PC-9 (cell line): ENCODE measurements at regions not wholly inside any gene's neighbourhood (a gene's known extent, or its start where the extent isn't known, plus 50 kb on each side); places are given as distances from the start of the nearest gene placed in this dataset.

Experiments used
- BruUV-seq: library from RNA; stranded (reverse); fragments of 400-500 nt; replicated peaks from 2 replicates; lab custom pipeline; 2021; lab: Mats Ljungman, UMichigan
- CTCF ChIA-PET: fragments of 300-600 bp; sonication (Branson Sonifier 250); formaldehyde crosslinking; loops from one replicate; lab custom pipeline; 2022; ENCODE audit warnings: antibody characterized with exemption; lab: Charles Lee
- POLR2A ChIA-PET: fragments of 300-600 bp; sonication (Branson Sonifier 250); formaldehyde crosslinking; loops from one replicate; lab custom pipeline; 2022; ENCODE audit warnings: antibody characterized with exemption; ENCODE audit not compliant: unreplicated experiment; lab: Charles Lee
- DNase-seq, 2 experiments: peaks; one replicate each; pipeline versions ENCODE4 v3.0.0 to v3.0.0-alpha.2; 2015 to 2022; ENCODE audit warnings: mixed read lengths in 1 of 2
- H2AFZ ChIP-seq: fragments of 200-600 bp; sonication (generic); 2 replicates; pipeline ENCODE4 v1.8.1; 2017; ENCODE audit warnings: antibody characterized with exemption
- H3F3A ChIP-seq: fragments of 200-600 bp; sonication (generic); 2 replicates; pipeline ENCODE4 v1.8.1; 2017; ENCODE audit warnings: antibody characterized with exemption, mild to moderate bottlenecking, low read depth; ENCODE audit not compliant: insufficient read depth
- H3K27ac ChIP-seq: fragments of 200-600 bp; sonication (generic); 2 replicates; pipeline ENCODE4 v1.6.1; 2016; ENCODE audit warnings: mixed run types
- H3K27me3 ChIP-seq: fragments of 200-600 bp; sonication (generic); 2 replicates; pipeline ENCODE4 v1.6.1; 2016; ENCODE audit warnings: low read depth, mixed run types; ENCODE audit not compliant: insufficient read depth
- H3K36me3 ChIP-seq: fragments of 200-600 bp; sonication (generic); 2 replicates; pipeline ENCODE4 v1.6.1; 2016; ENCODE audit warnings: low read depth, mixed run types
- H3K4me1 ChIP-seq: fragments of 200-600 bp; sonication (generic); replicated peaks from 2 replicates; pipeline ENCODE4 v1.6.1; 2016; ENCODE audit warnings: mixed run types; ENCODE audit not compliant: insufficient read depth
- H3K4me2 ChIP-seq: fragments of 200-600 bp; sonication (generic); 2 replicates; pipeline ENCODE4 v1.6.1; 2017; ENCODE audit warnings: mixed run types
- H3K4me3 ChIP-seq: fragments of 200-600 bp; sonication (generic); 2 replicates; pipeline ENCODE4 v1.6.1; 2016; ENCODE audit warnings: mixed run types
- H3K79me2 ChIP-seq: fragments of 200-600 bp; sonication (generic); 2 replicates; pipeline ENCODE4 v1.6.1; 2017; ENCODE audit warnings: low read depth, mixed run types
- H3K9me2 ChIP-seq: fragments of 200-600 bp; sonication (generic); 2 replicates; pipeline ENCODE4 v1.8.1; 2017; ENCODE audit warnings: mild to moderate bottlenecking; ENCODE audit not compliant: insufficient read depth
- H3K9me3 ChIP-seq: fragments of 200-600 bp; sonication (generic); 2 replicates; pipeline ENCODE4 v1.8.1; 2016; ENCODE audit warnings: low read depth; ENCODE audit not compliant: insufficient read depth
- H4K20me1 ChIP-seq: fragments of 200-600 bp; sonication (generic); 2 replicates; pipeline ENCODE4 v1.8.1; 2017; ENCODE audit not compliant: insufficient read depth
- CTCF ChIP-seq: fragments of 200-600 bp; sonication (generic); conservative IDR thresholded peaks from 2 replicates; pipeline ENCODE4 v1.6.1; 2017; ENCODE audit warnings: mixed run types, antibody characterized with exemption, mild to moderate bottlenecking, moderate library complexity
- EZH2 ChIP-seq: fragments of 200-600 bp; sonication (generic); IDR thresholded peaks from 2 replicates; pipeline ENCODE4 v1.8.0; 2017; ENCODE audit warnings: antibody characterized with exemption, low read depth
- intact Hi-C: fragments of 100-400 bp; cut with micrococcal nuclease; formaldehyde crosslinking; loops from one replicate; pipeline ENCODE4 v1.10.0; 2022; ENCODE audit not compliant: unreplicated experiment

- no peaks in the 10 kb centered on the region for H4K20me1 ChIP-seq
- no peaks in the 10 kb centered on the region for H3K9me2 ChIP-seq
- no peaks in the 10 kb centered on the region for H3K27me3 ChIP-seq
- BruUV-seq = no TSS peak
- H2AFZ ChIP-seq = no peak overlapping the region
- no peaks in the 10 kb centered on the region for H3F3A ChIP-seq
- no peaks in the 10 kb centered on the region for H3K4me1 ChIP-seq
- intact Hi-C loops = no loop called here
- no peak for DNase-seq
- ChIA-PET POLR2A (no interaction called here), CTCF (no interaction called here)
- H3K79me2 ChIP-seq = no peaks in the 10 kb centered on the region
- H3K4me3 ChIP-seq = no peak overlapping the region
- TF ChIP-seq EZH2 (no peak), CTCF (no peak)
- H3K4me2 ChIP-seq = no peak overlapping the region
- H3K36me3 ChIP-seq = no peaks in the 10 kb centered on the region
- no peaks in the 10 kb centered on the region for H3K9me3 ChIP-seq
- H3K27ac ChIP-seq = no peak overlapping the region
These were observed 65.8 kb downstream of the SALL1 start for GRCh38 chr16:51085271-51085670.

GRCh38 chr16:51084074-51084928, 66.8 kb downstream of the SALL1 start:
- intact Hi-C loops = no loop called here
- Histone ChIP-seq H3K9me2 (no peaks in the 10 kb centered on the region), H3K36me3 (no peaks in the 10 kb centered on the region), H3K79me2 (no peaks in the 10 kb centered on the region), H3K4me3 (no peak overlapping the region), H3K9me3 (no peaks in the 10 kb centered on the region), H4K20me1 (no peaks in the 10 kb centered on the region), H3K27me3 (no peaks in the 10 kb centered on the region), H3K27ac (no peak overlapping the region), H3F3A (no peaks in the 10 kb centered on the region), H3K4me2 (no peak overlapping the region), H3K4me1 (no peaks in the 10 kb centered on the region), H2AFZ (no peak overlapping the region)
- no peak for DNase-seq
- POLR2A ChIA-PET = no interaction called here
- TF ChIP-seq EZH2 = no peak
- TF ChIP-seq CTCF = no peak
- CTCF ChIA-PET = no interaction called here
- no TSS peak for BruUV-seq

GRCh38 chr16:51072591-51072990, 78.5 kb downstream of the SALL1 start:
- no peak overlapping the region for H3K4me2 ChIP-seq
- TF ChIP-seq EZH2 (no peak), CTCF (no peak)
- H3K36me3 ChIP-seq = no peaks in the 10 kb centered on the region
- no peak overlapping the region for H3K27ac ChIP-seq
- DNase-seq = no peak
- BruUV-seq = no TSS peak
- H4K20me1 ChIP-seq = no peaks in the 10 kb centered on the region
- POLR2A ChIA-PET = no interaction called here
- H3K9me3 ChIP-seq = no peaks in the 10 kb centered on the region
- H3K27me3 ChIP-seq = peaks cover 19% of the 10 kb centered on the region
- no peak overlapping the region for H2AFZ ChIP-seq
- intact Hi-C loops = no loop called here
- H3F3A ChIP-seq = no peaks in the 10 kb centered on the region
- no peaks in the 10 kb centered on the region for H3K4me1 ChIP-seq
- H3K79me2 ChIP-seq = no peaks in the 10 kb centered on the region
- H3K4me3 ChIP-seq = no peak overlapping the region
- no peaks in the 10 kb centered on the region for H3K9me2 ChIP-seq
- CTCF ChIA-PET = no interaction called here
